Mesenchymal stem cell (in vitro differentiated cells and primary cell): ENCODE measurements at regions not wholly inside any gene's neighbourhood (a gene's known extent, or its start where the extent isn't known, plus 50 kb on each side); places are given as distances from the start of the nearest gene placed in this dataset.

Source experiments
- DNase-seq: peaks from one replicate; pipeline ENCODE4 v3.0.0-alpha.2; 2013
- H2AFZ ChIP-seq: one replicate; pipeline ENCODE4 v1.6.1; 2013; ENCODE audit warnings: low read depth, mild to moderate bottlenecking, control low read depth, inconsistent platforms, low read length, moderate library complexity
- H2AK5ac ChIP-seq: 2 replicates; pipeline ENCODE4 v1.6.1; 2013; ENCODE audit warnings: low read length, moderate library complexity, mild to moderate bottlenecking, inconsistent platforms; ENCODE audit not compliant: severe bottlenecking
- H2BK120ac ChIP-seq: one replicate; pipeline ENCODE4 v1.6.1; 2013; ENCODE audit warnings: low read depth, mild to moderate bottlenecking, inconsistent platforms, low read length, moderate library complexity
- H2BK12ac ChIP-seq, 2 experiments: one replicate each; pipeline ENCODE4 v1.6.1; 2013; ENCODE audit warnings: inconsistent platforms in 2 of 2, low read length in 2 of 2, mild to moderate bottlenecking in 2 of 2, moderate library complexity in 2 of 2, control low read depth in 1 of 2
- H2BK15ac ChIP-seq: one replicate; pipeline ENCODE4 v1.6.1; 2013; ENCODE audit warnings: mild to moderate bottlenecking, low read depth, inconsistent platforms; ENCODE audit not compliant: poor library complexity, severe bottlenecking
- H2BK5ac ChIP-seq: 2 replicates; pipeline ENCODE4 v1.6.1; 2013; ENCODE audit warnings: low read depth, mild to moderate bottlenecking, low read length, control low read depth, inconsistent platforms; ENCODE audit not compliant: poor library complexity, severe bottlenecking
- H3K14ac ChIP-seq, 2 experiments: one replicate each; pipeline ENCODE4 v1.6.1; 2013; ENCODE audit warnings: inconsistent platforms in 2 of 2, low read length in 2 of 2, control low read depth in 1 of 2, mild to moderate bottlenecking in 1 of 2, moderate library complexity in 1 of 2
- H3K18ac ChIP-seq, 2 experiments: one replicate each; pipeline ENCODE4 v1.6.1; 2013; ENCODE audit warnings: inconsistent platforms in 2 of 2, low read length in 2 of 2, control low read depth in 1 of 2, low read depth in 1 of 2, mild to moderate bottlenecking in 1 of 2
- H3K23ac ChIP-seq, 2 experiments: one replicate each; pipeline ENCODE4 v1.6.1; 2013; ENCODE audit warnings: inconsistent platforms in 2 of 2, low read length in 2 of 2, mild to moderate bottlenecking in 2 of 2, moderate library complexity in 2 of 2, control low read depth in 1 of 2
- H3K27ac ChIP-seq: 2 replicates; pipeline ENCODE4 v1.5.1; 2013; ENCODE audit warnings: mild to moderate bottlenecking, moderate library complexity, low read length, control low read depth, inconsistent platforms; ENCODE audit not compliant: poor library complexity, severe bottlenecking
- H3K27me3 ChIP-seq, 2 experiments: 2 replicates each; pipeline versions ENCODE4 v1.6.1 to v1.7.0; 2013; ENCODE audit warnings: low read length in 2 of 2, mild to moderate bottlenecking in 2 of 2, moderate library complexity in 2 of 2, control low read depth in 1 of 2, inconsistent platforms in 1 of 2; ENCODE audit not compliant: control insufficient read depth in 1 of 2, insufficient read depth in 1 of 2
- H3K36me3 ChIP-seq, 2 experiments: 2 replicates each; pipeline versions ENCODE4 v1.6.1 to v1.7.0; 2013; ENCODE audit warnings: low read length in 2 of 2, control low read depth in 1 of 2, inconsistent platforms in 1 of 2, low read depth in 1 of 2, mild to moderate bottlenecking in 1 of 2; ENCODE audit not compliant: insufficient read depth in 2 of 2, control insufficient read depth in 1 of 2
- H3K4ac ChIP-seq, 2 experiments: one replicate each; pipeline ENCODE4 v1.6.1; 2013; ENCODE audit warnings: inconsistent platforms in 2 of 2, low read length in 2 of 2, mild to moderate bottlenecking in 2 of 2, moderate library complexity in 2 of 2, control low read depth in 1 of 2, low read depth in 1 of 2
- H3K4me1 ChIP-seq: 2 replicates; pipeline ENCODE4 v1.6.1; 2013; ENCODE audit warnings: low read depth, low read length, control low read depth; ENCODE audit not compliant: control insufficient read depth, insufficient read depth
- H3K4me2 ChIP-seq: 2 replicates; pipeline ENCODE4 v1.6.1; 2013; ENCODE audit warnings: low read length, mild to moderate bottlenecking, inconsistent platforms; ENCODE audit not compliant: poor library complexity, severe bottlenecking
- H3K4me3 ChIP-seq, 2 experiments: 2 replicates each; pipeline versions ENCODE4 v1.5.1 to v1.7.0; 2013; ENCODE audit warnings: low read length in 2 of 2, mild to moderate bottlenecking in 2 of 2, control low read depth in 1 of 2, low read depth in 1 of 2; ENCODE audit not compliant: insufficient read depth in 1 of 2
- H3K79me1 ChIP-seq: replicated peaks from 2 replicates; pipeline ENCODE4 v1.6.1; 2013; ENCODE audit warnings: mild to moderate bottlenecking, control low read depth, low read length, inconsistent platforms; ENCODE audit not compliant: poor library complexity, severe bottlenecking
- H3K9ac ChIP-seq: 2 replicates; pipeline ENCODE4 v1.7.0; 2013; ENCODE audit warnings: mild to moderate bottlenecking, low read length, moderate library complexity
- H3K9me3 ChIP-seq: 2 replicates; pipeline ENCODE4 v1.7.0; 2013; ENCODE audit warnings: mild to moderate bottlenecking, low read length; ENCODE audit not compliant: control insufficient read depth
- H4K8ac ChIP-seq: one replicate; pipeline ENCODE4 v1.6.1; 2013; ENCODE audit warnings: inconsistent platforms, mild to moderate bottlenecking, low read length, moderate library complexity
- H4K91ac ChIP-seq: one replicate; pipeline ENCODE4 v1.6.1; 2013; ENCODE audit warnings: mild to moderate bottlenecking, low read length, inconsistent platforms
- WGBS: methylation state at CpG from one replicate; pipeline ENCODE4 v1.1.7; 2013; ENCODE audit warnings: mixed read lengths; 5-methylcytosine and 5-hydroxymethylcytosine counted together

- no peak overlapping the region for H3K23ac ChIP-seq
- H3K18ac ChIP-seq, result no peak overlapping the region
- H2BK12ac ChIP-seq, result no peak overlapping the region
- no peak overlapping the region for H2AK5ac ChIP-seq
- H3K9ac ChIP-seq, result no peak overlapping the region
- H3K36me3 ChIP-seq, result peaks cover 16 to 89% of the 10 kb centered on the region in 2 experiments
- H2BK120ac ChIP-seq, result no peak overlapping the region
- no peak overlapping the region for H3K4me2 ChIP-seq
- WGBS, result 98% methylated on average over 2 of the region's 4 CpGs
- H3K4ac ChIP-seq, result no peak overlapping the region
- no peak overlapping the region for H4K91ac ChIP-seq
- H3K9me3 ChIP-seq, result no peaks in the 10 kb centered on the region
- no peak for DNase-seq
- no peak overlapping the region for H2AFZ ChIP-seq
- no peak overlapping the region for H2BK15ac ChIP-seq
- no peaks in the 10 kb centered on the region for H3K4me1 ChIP-seq
- no peak overlapping the region for H3K4me3 ChIP-seq
- no peak overlapping the region for H2BK5ac ChIP-seq
- H3K14ac ChIP-seq, result no peak overlapping the region
- H3K79me1 ChIP-seq, result peaks cover 2% of the 10 kb centered on the region
- no peak overlapping the region for H3K27ac ChIP-seq
- no peaks in the 10 kb centered on the region for H3K27me3 ChIP-seq
- no peak overlapping the region for H4K8ac ChIP-seq
Measured at GRCh38 chr10:49463605-49464004, 67.7 kb upstream of the DRGX start.

GRCh38 chr10:49458869-49459268 lies 63.0 kb upstream of the DRGX start:
- no peak overlapping the region for H3K4ac ChIP-seq
- H2BK12ac ChIP-seq, result no peak overlapping the region
- H3K9ac ChIP-seq, result no peak overlapping the region
- no peak overlapping the region for H4K91ac ChIP-seq
- no peaks in the 10 kb centered on the region for H3K79me1 ChIP-seq
- H2BK15ac ChIP-seq, result no peak overlapping the region
- H3K18ac ChIP-seq, result no peak overlapping the region
- no peak overlapping the region for H4K8ac ChIP-seq
- WGBS, result 93% methylated on average over 7 of the region's 7 CpGs
- H3K27ac ChIP-seq, result no peak overlapping the region
- H2BK120ac ChIP-seq, result no peak overlapping the region
- H3K4me1 ChIP-seq, result no peaks in the 10 kb centered on the region
- no peak overlapping the region for H2BK5ac ChIP-seq
- no peak overlapping the region for H2AFZ ChIP-seq
- H3K9me3 ChIP-seq, result peaks cover 21% of the 10 kb centered on the region
- H3K27me3 ChIP-seq, result no peaks in the 10 kb centered on the region
- no peak overlapping the region for H2AK5ac ChIP-seq
- no peak overlapping the region for H3K4me2 ChIP-seq
- no peak overlapping the region for H3K4me3 ChIP-seq
- peaks cover 16 to 95% of the 10 kb centered on the region in 2 experiments for H3K36me3 ChIP-seq
- no peak overlapping the region for H3K14ac ChIP-seq
- no peak for DNase-seq
- no peak overlapping the region for H3K23ac ChIP-seq

GRCh38 chr10:49457686-49458085 lies 61.8 kb upstream of the DRGX start:
- DNase-seq, result peak; percentile 76
- Histone ChIP-seq H2BK120ac (no peak overlapping the region), H4K91ac (no peak overlapping the region), H2BK12ac (no peak overlapping the region), H2BK5ac (no peak overlapping the region), H3K23ac (no peak overlapping the region), H3K27me3 (no peaks in the 10 kb centered on the region), H3K14ac (no peak overlapping the region), H3K9me3 (peaks cover 32% of the 10 kb centered on the region), H3K36me3 (peaks cover 16 to 94% of the 10 kb centered on the region in 2 experiments), H3K4me2 (no peak overlapping the region), H2AFZ (no peak overlapping the region), H3K9ac (no peak overlapping the region), H3K4ac (no peak overlapping the region), H3K27ac (no peak overlapping the region), H3K4me1 (no peaks in the 10 kb centered on the region), H3K4me3 (no peak overlapping the region), H4K8ac (no peak overlapping the region), H2BK15ac (no peak overlapping the region), H3K79me1 (no peaks in the 10 kb centered on the region), H3K18ac (no peak overlapping the region), H2AK5ac (no peak overlapping the region)
- 68% methylated on average over 6 of the region's 8 CpGs for WGBS

- H2BK120ac ChIP-seq, result no peak overlapping the region
- no peaks in the 10 kb centered on the region for H3K27me3 ChIP-seq
- no peak overlapping the region for H3K18ac ChIP-seq
- H4K8ac ChIP-seq, result no peak overlapping the region
- no peak overlapping the region for H3K4me2 ChIP-seq
- no peak overlapping the region for H3K23ac ChIP-seq
- H3K4me3 ChIP-seq, result no peak overlapping the region
- no peak overlapping the region for H2BK5ac ChIP-seq
- H4K91ac ChIP-seq, result no peak overlapping the region
- H3K9ac ChIP-seq, result no peak overlapping the region
- no peak for DNase-seq
- no peak overlapping the region for H3K14ac ChIP-seq
- no peak overlapping the region for H2AFZ ChIP-seq
- H3K27ac ChIP-seq, result no peak overlapping the region
- H3K4ac ChIP-seq, result no peak overlapping the region
- H3K4me1 ChIP-seq, result no peaks in the 10 kb centered on the region
- no peak overlapping the region for H2BK12ac ChIP-seq
- no peaks in the 10 kb centered on the region for H3K79me1 ChIP-seq
- H2BK15ac ChIP-seq, result no peak overlapping the region
- peaks cover 25% of the 10 kb centered on the region for H3K9me3 ChIP-seq
- H3K36me3 ChIP-seq, result peaks cover 0 to 11% of the 10 kb centered on the region in 2 experiments
- H2AK5ac ChIP-seq, result no peak overlapping the region
Measured at GRCh38 chr10:49448924-49449323, 53.0 kb upstream of the DRGX start.
